ENCODE measurements at regions not wholly inside any gene's neighbourhood (a gene's known extent, or its start where the extent isn't known, plus 50 kb on each side); places are given as distances from the start of the nearest gene placed in this dataset.

DNA sequence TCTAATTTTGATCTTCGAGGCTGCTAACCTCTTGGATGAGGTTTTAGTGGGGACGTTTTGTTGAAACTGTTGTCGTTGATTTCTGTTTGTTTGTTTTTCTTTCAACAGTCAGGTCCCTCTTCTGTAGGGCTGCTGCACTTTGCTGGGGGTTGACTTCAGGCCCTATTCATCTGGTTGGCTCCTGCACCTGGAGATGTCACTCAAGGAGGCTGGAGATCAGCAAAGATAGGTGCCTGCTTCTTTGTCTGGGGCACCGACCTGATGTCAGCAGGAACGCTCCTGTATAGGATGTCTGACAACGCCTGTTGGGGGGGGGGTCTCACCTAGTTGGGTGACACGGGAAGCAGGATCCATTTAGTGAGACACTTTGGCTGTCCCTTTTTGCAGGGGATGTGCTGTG lies 915.6 kb upstream of the CHAC2 start:
- CTCF ChIA-PET, result no interaction called here
- TF ChIP-seq, protein P1, sequence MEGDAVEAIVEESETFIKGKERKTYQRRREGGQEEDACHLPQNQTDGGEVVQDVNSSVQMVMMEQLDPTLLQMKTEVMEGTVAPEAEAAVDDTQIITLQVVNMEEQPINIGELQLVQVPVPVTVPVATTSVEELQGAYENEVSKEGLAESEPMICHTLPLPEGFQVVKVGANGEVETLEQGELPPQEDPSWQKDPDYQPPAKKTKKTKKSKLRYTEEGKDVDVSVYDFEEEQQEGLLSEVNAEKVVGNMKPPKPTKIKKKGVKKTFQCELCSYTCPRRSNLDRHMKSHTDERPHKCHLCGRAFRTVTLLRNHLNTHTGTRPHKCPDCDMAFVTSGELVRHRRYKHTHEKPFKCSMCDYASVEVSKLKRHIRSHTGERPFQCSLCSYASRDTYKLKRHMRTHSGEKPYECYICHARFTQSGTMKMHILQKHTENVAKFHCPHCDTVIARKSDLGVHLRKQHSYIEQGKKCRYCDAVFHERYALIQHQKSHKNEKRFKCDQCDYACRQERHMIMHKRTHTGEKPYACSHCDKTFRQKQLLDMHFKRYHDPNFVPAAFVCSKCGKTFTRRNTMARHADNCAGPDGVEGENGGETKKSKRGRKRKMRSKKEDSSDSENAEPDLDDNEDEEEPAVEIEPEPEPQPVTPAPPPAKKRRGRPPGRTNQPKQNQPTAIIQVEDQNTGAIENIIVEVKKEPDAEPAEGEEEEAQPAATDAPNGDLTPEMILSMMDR (IDR thresholded peaks at IDR 0.05; ENCODE audit: low read depth, low read length), result no peak
- POLR2A ChIA-PET, result no interaction called here
- DNase-seq (ENCODE audit: low read depth, low spot score), result no peak
- Histone ChIP-seq H3K27me3 (ENCODE audit: control insufficient read depth, insufficient read depth, low read length) (no peaks in the 10 kb centered on the region), H3K9me3 (ENCODE audit: control insufficient read depth, insufficient read depth, low read length) (peaks cover 4% of the 10 kb centered on the region; the same call in 1 of the 2 replicates), H3K4me3 (ENCODE audit: low read depth, low read length) (no peak overlapping the region), H3K27ac (ENCODE audit: low read depth, low read length) (no peak overlapping the region)

DNA sequence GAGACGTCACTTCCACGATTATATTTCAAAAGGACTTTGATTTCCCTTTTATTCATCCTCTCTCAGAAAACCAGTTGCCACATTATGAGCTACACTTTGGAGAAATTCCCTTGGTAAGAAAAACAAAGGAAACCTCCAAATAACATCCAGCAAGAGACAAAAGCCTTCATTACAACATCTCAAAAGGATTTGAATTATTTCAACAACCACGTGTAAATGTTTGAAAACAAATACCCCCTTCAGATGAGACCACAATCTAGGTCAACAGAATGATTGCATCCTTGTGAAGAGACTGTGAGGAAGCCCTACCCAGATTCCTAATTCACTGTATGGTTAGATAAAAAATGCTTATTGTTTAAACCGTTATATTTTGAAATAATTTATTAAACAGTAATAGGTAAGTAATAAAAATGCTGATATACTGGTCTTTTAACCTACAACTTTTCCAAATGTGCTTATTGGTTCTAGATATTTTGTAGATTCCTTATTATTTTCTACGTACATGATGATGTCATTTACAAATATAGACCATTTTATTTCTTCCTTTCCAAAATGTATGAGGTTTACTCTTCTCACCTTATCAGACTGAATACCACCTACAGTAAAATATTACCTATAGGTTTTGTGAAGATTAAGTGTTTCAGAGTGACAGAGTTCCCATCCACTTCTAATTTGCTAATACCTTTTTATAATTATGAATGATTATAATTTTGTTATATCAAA lies 922.7 kb upstream of the CHAC2 start:
- ChIA-PET POLR2A (no interaction called here), CTCF (no interaction called here)
- no peak for DNase-seq (ENCODE audit: low read depth, low spot score)
- TF ChIP-seq, protein P1 (IDR thresholded peaks at IDR 0.05; ENCODE audit: low read depth, low read length), result no peak
- Histone ChIP-seq H3K27ac (ENCODE audit: low read depth, low read length) (no peak overlapping the region), H3K27me3 (ENCODE audit: control insufficient read depth, insufficient read depth, low read length) (no peaks in the 10 kb centered on the region), H3K9me3 (ENCODE audit: control insufficient read depth, insufficient read depth, low read length) (no peaks in the 10 kb centered on the region), H3K4me3 (ENCODE audit: low read depth, low read length) (no peak overlapping the region)

DNA sequence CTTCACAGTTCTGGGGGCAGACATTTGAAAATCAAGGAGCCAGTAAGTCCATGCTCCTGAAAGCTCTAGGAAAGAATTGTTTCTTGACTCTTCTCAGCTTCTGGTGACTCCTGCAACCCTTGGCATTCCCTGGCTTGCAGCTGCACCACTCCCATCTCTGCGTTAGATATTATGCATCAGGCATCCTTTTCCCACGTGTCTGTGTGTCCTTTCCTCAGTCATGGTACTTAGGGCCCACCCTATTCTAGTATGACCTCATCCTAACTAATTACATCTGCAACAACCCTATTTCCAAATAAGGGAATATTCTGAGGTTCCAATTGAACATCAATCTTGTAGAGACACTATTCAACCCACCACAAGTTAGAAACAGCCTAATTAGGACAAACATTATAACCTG lies 931.7 kb upstream of the CHAC2 start:
- Histone ChIP-seq H3K9me3 (ENCODE audit: control insufficient read depth, insufficient read depth, low read length) (no peaks in the 10 kb centered on the region; the same call in 1 of the 2 replicates), H3K27me3 (ENCODE audit: control insufficient read depth, insufficient read depth, low read length) (no peaks in the 10 kb centered on the region), H3K4me3 (ENCODE audit: low read depth, low read length) (no peak overlapping the region), H3K27ac (ENCODE audit: low read depth, low read length) (no peak overlapping the region)
- POLR2A ChIA-PET, result no interaction called here
- CTCF ChIA-PET, result no interaction called here
- TF ChIP-seq, protein P1 (IDR thresholded peaks at IDR 0.05; ENCODE audit: low read depth, low read length), result no peak
- no peak for DNase-seq (ENCODE audit: low read depth, low spot score)

DNA sequence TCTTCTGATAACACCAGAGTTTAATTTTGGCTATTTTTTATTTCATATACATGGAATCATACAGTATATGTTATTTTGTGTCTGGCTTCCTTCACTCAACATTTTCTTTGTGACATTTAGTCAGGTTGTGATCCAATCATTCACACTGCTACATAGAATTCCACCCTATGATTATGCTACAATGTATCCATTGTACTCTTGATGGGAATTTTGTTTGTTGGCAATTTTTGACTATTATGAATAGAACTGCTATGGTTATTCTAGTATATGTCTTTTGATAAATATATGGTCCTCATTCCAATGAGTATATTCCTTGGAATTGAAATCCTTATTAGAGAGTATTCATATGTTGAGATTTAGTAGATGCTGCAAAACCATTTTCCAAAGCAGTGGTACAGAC lies 936.4 kb upstream of the CHAC2 start:
- Histone ChIP-seq H3K27me3 (ENCODE audit: control insufficient read depth, insufficient read depth, low read length) (no peaks in the 10 kb centered on the region), H3K9me3 (ENCODE audit: control insufficient read depth, insufficient read depth, low read length) (no peaks in the 10 kb centered on the region; the same call in 1 of the 2 replicates), H3K4me3 (ENCODE audit: low read depth, low read length) (no peak overlapping the region), H3K27ac (ENCODE audit: low read depth, low read length) (no peak overlapping the region)
- no peak for DNase-seq (ENCODE audit: low read depth, low spot score)
- TF ChIP-seq, protein P1 (IDR thresholded peaks at IDR 0.05; ENCODE audit: low read depth, low read length), result no peak
- ChIA-PET CTCF (no interaction called here), POLR2A (no interaction called here)

DNA sequence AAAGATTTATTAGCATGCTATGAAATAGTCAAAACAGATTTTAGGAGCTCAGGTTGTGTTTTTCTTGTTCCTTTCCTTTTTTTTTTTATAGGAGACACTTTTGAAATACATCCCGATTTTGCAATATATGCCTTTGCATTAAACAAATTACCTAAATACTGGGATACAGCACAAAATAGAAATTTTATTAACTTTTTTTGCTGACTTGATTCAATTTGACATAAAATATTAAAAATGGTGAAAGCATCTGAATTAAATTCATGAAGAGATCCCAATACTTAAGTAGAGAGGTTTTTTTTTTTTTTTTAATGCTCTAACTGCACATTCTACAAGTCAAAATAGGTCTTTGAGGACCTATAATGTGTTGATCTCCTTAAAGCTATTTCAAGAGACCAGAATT lies 939.5 kb upstream of the CHAC2 start:
- H3K27ac ChIP-seq (ENCODE audit: low read depth, low read length), result no peak overlapping the region
- no peaks in the 10 kb centered on the region for H3K9me3 ChIP-seq (ENCODE audit: control insufficient read depth, insufficient read depth, low read length)
- POLR2A ChIA-PET, result interaction anchor here (0.6 kb wide), 1 partner anchor 339 kb away, joined by 3 read pairs; no protein-coding TSS in a partner anchor
- CTCF ChIA-PET, result no interaction called here
- H3K4me3 ChIP-seq (ENCODE audit: low read depth, low read length), result no peak overlapping the region
- TF ChIP-seq, protein P1 (IDR thresholded peaks at IDR 0.05; ENCODE audit: low read depth, low read length), result no peak
- no peak for DNase-seq (ENCODE audit: low read depth, low spot score)
- no peaks in the 10 kb centered on the region for H3K27me3 ChIP-seq (ENCODE audit: control insufficient read depth, insufficient read depth, low read length)

Data from AG04450 (cell line).